GM18861 (cell line): ENCODE measurements at regions not wholly inside any gene's neighbourhood (a gene's known extent, or its start where the extent isn't known, plus 50 kb on each side); places are given as distances from the start of the nearest gene placed in this dataset.
"Not testable (repeated sequence)": the region's sequence is repeated elsewhere in the genome, so short reads cannot be mapped to it uniquely, and the experiment has no call there.

Experiments used
- ATAC-seq: cut with Tn5 transposase; IDR thresholded peaks from one replicate; pipeline ENCODE4 v1.9.1; 2021; ENCODE audit not compliant: unreplicated experiment

GRCh38 chr5:92265804-92266203, 882.7 kb upstream of the ARRDC3 start:
- ATAC-seq: no peak

DNA sequence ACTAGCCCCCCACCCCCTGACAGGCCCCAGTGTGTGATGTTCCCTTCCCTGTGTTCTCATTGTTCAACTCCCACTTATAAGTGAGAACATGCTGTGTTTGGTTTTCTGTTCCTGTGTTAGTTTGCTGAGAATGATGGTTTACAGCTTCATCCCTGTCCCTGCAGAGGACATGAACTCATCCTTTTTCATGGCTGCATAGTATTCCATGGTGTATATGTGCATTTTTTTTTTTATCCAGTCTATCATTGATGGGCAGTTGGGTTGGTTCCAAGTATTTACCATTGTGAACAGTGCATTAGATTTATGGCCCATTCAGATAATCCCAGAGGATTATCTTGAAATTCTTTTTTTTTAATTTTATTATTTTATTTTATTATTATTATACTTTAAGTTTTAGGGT, 872.5 kb upstream of the ARRDC3 start:
- ATAC-seq: not testable (repeated sequence)

DNA sequence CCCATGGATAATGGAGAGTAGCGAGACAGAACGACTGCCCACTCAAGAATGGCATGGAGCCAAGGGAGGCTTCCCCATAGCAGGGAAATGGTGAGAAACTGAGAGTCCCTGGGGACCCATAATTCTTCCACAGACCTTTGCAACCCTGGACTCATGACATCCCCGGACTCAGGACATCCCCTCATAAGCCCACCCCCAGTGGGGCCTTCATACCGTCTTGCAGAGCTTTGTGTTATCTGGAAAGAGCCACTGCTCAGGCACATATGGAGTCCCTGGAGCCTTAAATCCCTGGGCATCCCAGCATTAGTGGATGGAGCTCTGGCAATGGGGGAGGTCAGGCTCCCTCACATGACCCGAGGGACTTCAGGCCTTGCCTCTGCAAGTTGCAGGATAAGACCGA, 865.4 kb upstream of the ARRDC3 start:
- no peak for ATAC-seq

GRCh38 chr5:92242170-92242569, 859.1 kb upstream of the ARRDC3 start:
- no peak for ATAC-seq

- no peak for ATAC-seq
Measured at GRCh38 chr5:92237896-92238295, 854.8 kb upstream of the ARRDC3 start.

- no peak for ATAC-seq
Measured at GRCh38 chr5:92222449-92222848, 839.3 kb upstream of the ARRDC3 start.

DNA sequence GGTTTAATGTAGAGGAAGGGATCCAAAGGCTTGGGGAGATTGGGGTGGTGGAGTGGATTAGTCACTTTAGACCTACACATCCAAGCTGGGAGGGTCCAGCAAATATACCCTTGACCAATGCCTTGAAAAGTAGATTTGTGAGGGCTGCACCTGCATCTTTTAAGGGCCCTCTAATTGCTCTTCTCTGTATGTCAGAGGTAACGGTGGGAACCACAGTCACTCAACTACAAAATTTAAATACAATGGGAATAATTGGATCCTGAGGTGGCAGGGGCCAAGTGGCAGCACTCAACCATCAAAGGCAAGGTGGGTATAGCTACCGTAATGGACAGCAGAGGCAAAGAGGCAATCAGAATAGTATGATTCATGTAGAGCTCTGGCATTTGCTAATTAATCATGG, 833.7 kb upstream of the ARRDC3 start:
- not testable (repeated sequence) for ATAC-seq

GRCh38 chr5:92215116-92215515, 832.0 kb upstream of the ARRDC3 start:
- no peak for ATAC-seq

DNA sequence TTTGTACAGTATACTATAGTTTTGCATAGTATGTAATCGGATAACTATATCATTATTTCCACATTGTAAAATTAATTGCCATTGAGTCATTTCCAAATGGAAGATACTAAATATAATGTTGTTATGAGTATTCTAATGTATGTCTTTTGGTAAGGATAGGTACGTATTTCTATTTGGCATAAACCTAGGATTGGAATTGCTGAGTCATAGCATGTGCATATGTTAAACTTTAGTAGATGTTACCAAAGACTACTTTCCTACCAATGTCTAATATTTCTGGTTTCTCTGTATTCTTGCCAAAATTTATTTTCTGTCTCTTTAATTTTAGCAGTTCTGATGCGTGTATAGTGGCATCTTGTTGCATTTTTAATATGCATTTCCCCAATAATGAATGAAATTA, 825.1 kb upstream of the ARRDC3 start:
- no peak for ATAC-seq

- ATAC-seq: no peak
Measured at GRCh38 chr5:92207151-92207550, 824.0 kb upstream of the ARRDC3 start.

- ATAC-seq: no peak
Measured at GRCh38 chr5:92206681-92207080, 823.6 kb upstream of the ARRDC3 start.

DNA sequence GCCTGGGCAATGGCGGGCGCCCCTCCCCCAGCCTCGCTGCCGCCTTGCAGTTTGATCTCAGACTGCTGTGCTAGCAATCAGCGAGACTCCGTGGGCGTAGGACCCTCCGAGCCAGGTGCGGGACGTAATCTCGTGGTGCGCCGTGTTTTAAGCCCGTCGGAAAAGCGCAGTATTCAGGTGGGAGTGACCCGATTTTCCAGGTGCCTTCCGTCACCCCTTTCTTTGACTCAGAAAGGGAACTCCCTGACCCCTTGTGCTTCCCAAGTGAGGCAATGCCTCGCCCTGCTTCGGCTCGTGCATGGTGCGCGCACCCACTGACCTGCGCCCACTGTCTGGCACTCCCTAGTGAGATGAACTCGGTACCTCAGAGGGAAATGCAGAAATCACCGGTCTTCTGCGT, 815.9 kb upstream of the ARRDC3 start:
- ATAC-seq: not testable (repeated sequence)

DNA sequence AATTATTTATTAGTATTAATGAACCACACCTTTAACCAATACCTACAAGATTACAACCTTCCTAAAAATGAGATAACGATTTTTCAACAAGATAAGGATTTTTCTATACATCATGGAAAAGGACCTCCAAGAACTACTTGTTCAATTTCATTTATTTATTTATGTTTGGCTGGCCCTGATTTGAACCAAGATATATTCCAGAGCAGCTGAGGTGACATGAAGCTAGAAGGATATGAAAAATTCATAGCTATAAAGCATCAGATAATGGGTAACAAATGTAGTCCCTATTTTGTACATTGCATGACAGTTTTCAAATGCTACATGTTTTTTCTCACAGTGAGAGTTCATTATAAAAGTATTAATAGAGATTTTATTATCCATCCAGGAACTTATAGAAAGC, 798.5 kb upstream of the ARRDC3 start:
- no peak for ATAC-seq

GRCh38 chr5:92180391-92180790, 797.3 kb upstream of the ARRDC3 start:
- no peak for ATAC-seq

- no peak for ATAC-seq
Measured at GRCh38 chr5:92179651-92180050, 796.5 kb upstream of the ARRDC3 start.

- no peak for ATAC-seq
Measured at GRCh38 chr5:92177926-92178487, 794.9 kb upstream of the ARRDC3 start.

GRCh38 chr5:92163906-92164305, 780.8 kb upstream of the ARRDC3 start:
- no peak for ATAC-seq

GRCh38 chr5:92147798-92148197, 764.7 kb upstream of the ARRDC3 start:
- ATAC-seq: no peak

DNA sequence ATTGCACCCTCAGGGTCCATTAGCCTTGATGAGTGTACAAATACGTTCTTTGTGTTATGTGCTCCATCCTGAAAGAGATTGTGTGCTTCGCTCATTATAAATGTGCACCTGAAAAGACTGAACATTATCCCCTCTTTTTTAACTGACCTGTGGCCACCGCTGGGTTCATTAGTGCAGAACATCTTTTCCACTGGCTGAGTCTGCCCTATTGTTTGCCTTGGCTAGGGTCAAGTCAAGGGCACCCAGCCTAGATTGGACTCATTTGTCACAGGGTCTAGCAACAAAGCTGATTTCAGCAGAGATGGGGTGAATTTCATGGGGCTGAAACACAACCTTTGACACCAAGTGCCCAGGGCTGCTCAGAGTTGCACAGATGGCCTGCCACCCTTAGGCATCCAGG, 764.1 kb upstream of the ARRDC3 start:
- no peak for ATAC-seq

DNA sequence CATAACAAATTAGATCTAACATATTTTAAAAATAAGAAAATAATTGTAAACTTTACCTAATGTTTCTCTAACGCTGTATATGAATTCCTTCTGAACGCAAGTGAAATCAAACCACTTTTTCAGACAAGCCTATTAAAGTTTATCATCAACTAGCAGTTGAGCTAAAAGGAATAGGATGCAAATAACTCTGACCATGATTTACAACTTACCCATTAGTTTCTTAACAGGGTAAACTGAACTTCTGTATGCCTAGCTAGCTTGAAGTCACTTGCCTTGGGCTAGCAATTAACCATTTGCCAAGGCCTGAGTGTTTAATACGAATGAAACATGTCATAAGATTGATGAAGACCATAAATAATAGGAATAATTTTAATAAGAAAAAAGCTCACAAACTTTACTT, 762.7 kb upstream of the ARRDC3 start:
- no peak for ATAC-seq

GRCh38 chr5:92144824-92145223, 761.7 kb upstream of the ARRDC3 start:
- no peak for ATAC-seq

DNA sequence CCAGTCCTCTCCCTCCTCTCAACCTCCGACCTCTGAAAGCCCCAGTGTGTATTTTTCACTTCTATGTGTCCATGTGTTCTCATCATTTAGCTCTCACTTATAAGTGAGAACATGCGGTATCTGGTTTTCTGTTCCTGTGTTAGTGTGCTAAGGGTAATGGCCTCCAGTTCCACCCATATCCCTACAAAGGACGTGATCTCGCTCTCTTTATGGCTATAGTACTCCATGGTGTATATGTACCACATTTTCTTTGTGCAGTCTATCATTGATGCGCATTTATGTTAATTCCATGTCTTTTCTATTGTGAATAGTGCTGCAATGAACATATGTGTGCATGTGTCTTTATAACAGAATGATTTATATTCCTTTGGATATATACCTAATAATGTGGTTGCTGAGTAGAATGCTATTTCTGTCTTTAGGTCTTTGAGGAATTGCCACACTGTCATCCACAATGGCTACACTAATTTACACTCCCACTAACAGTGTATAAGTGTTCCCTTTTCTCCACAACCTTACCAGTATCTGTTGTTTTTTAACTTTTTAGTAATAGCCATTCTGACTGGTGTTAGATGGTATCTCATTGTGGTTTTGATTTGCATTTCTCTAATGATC, 749.3 kb upstream of the ARRDC3 start:
- not testable (repeated sequence) for ATAC-seq

- ATAC-seq: no peak
Measured at GRCh38 chr5:92126182-92126581, 743.1 kb upstream of the ARRDC3 start.
